H1 (cell line): ENCODE measurements at regions not wholly inside any gene's neighbourhood (a gene's known extent, or its start where the extent isn't known, plus 50 kb on each side); places are given as distances from the start of the nearest gene placed in this dataset.

Source experiments
- CREB1 ChIP-seq: IDR thresholded peaks from 2 replicates; pipeline ENCODE4 v1.6.1; 2012; ENCODE audit warnings: inconsistent platforms
- NRF1 ChIP-seq: IDR thresholded peaks from 2 replicates; pipeline ENCODE4 v1.6.1; 2011; ENCODE audit warnings: mild to moderate bottlenecking, low read depth, low read length, improper control_type of control experiment
- RAD21 ChIP-seq, 2 experiments: IDR thresholded peaks in 1 of 2; conservative IDR thresholded peaks in 1 of 2; 2 replicates each; pipeline ENCODE4 v1.6.1; 2011; ENCODE audit warnings: low read depth in 2 of 2, low read length in 2 of 2, improper control_type of control experiment in 1 of 2, inconsistent platforms in 1 of 2, mild to moderate bottlenecking in 1 of 2, moderate library complexity in 1 of 2
- RFX5 ChIP-seq: IDR thresholded peaks from 2 replicates; pipeline ENCODE4 v1.6.1; 2011; ENCODE audit warnings: low read depth, low read length, improper control_type of control experiment, borderline replicate concordance
- USF2 ChIP-seq: IDR thresholded peaks from 2 replicates; pipeline ENCODE4 v1.6.1; 2011; ENCODE audit warnings: low read length, improper control_type of control experiment

- TF ChIP-seq NRF1 = no peak
- no peak for TF ChIP-seq USF2
- no peak for TF ChIP-seq RFX5
- no peak for TF ChIP-seq RAD21 (IDR thresholded peaks at IDR 0.05 in 1 of 2, conservative IDR thresholded peaks at IDR 0.05 in 1 of 2; ENCODE audit: low read depth in 2 of 2, low read length in 2 of 2)
- TF ChIP-seq CREB1 = no peak
Measured at GRCh38 chr6:87899499-87900147, 148.0 kb upstream of the SPACA1 start (continued).
